WTC11 (cell line): ENCODE measurements at regions not wholly inside any gene's neighbourhood (a gene's known extent, or its start where the extent isn't known, plus 50 kb on each side); places are given as distances from the start of the nearest gene placed in this dataset.

Experiments
- ATAC-seq: fragments of 200-7000 bp; cut with Tn5 transposase; 2 replicates; pipeline ENCODE4 v1.10.0; 2021; ENCODE audit warnings: mild to moderate bottlenecking, moderate library complexity
- CTCF ChIA-PET: fragments of 300-600 bp; sonication (Branson Sonifier 250); formaldehyde crosslinking; loops from one replicate; lab custom pipeline; 2021; ENCODE audit warnings: antibody characterized with exemption; lab: Charles Lee
- POLR2A ChIA-PET: fragments of 350-600 bp; sonication (Branson Sonifier 250); formaldehyde crosslinking; loops from one replicate; lab custom pipeline; 2021; ENCODE audit warnings: antibody characterized with exemption; lab: Charles Lee
- DNase-seq: peaks from one replicate; pipeline ENCODE4 v3.0.0; 2021; ENCODE audit warnings: low spot score
- H3K27ac Mint-ChIP-seq: 2 replicates; pipeline ENCODE4 v1.8.0; 2021; ENCODE audit warnings: mixed read lengths
- H3K27me3 Mint-ChIP-seq: 2 replicates; pipeline ENCODE4 v1.8.0; 2021; ENCODE audit warnings: low read depth, mild to moderate bottlenecking, moderate library complexity, mixed read lengths
- H3K36me3 Mint-ChIP-seq: 2 replicates; pipeline ENCODE4 v1.8.0; 2021; ENCODE audit warnings: mixed read lengths
- H3K4me1 Mint-ChIP-seq: 2 replicates; pipeline ENCODE4 v1.8.0; 2022; ENCODE audit warnings: mixed read lengths
- H3K4me3 Mint-ChIP-seq: 2 replicates; pipeline ENCODE4 v1.8.0; 2021; ENCODE audit warnings: mild to moderate bottlenecking, moderate library complexity, mixed read lengths
- H3K9me3 Mint-ChIP-seq: 2 replicates; pipeline ENCODE4 v1.8.0; 2021; ENCODE audit warnings: mixed read lengths
- ATF6 ChIP-seq: sonication (generic); formaldehyde crosslinking; IDR thresholded peaks from 2 replicates; pipeline ENCODE4 v1.8.1; 2023; ENCODE audit warnings: mild to moderate bottlenecking, missing genetic modification reagents
- CBFB ChIP-seq: sonication (generic); formaldehyde crosslinking; IDR thresholded peaks from 2 replicates; pipeline ENCODE4 v1.8.1; 2022; ENCODE audit warnings: mild to moderate bottlenecking, low read depth, missing genetic modification reagents
- CREM ChIP-seq: sonication (generic); formaldehyde crosslinking; IDR thresholded peaks from 2 replicates; pipeline ENCODE4 v1.8.1; 2022; ENCODE audit warnings: mild to moderate bottlenecking, missing genetic modification reagents, moderate library complexity
- FOXJ3 ChIP-seq: sonication (generic); formaldehyde crosslinking; IDR thresholded peaks from 2 replicates; pipeline ENCODE4 v1.9.0; 2021; ENCODE audit warnings: missing genetic modification reagents, mild to moderate bottlenecking, borderline replicate concordance
- FOXP1 ChIP-seq: sonication (generic); formaldehyde crosslinking; IDR thresholded peaks from 2 replicates; pipeline ENCODE4 v1.8.0; 2022; ENCODE audit warnings: missing genetic modification reagents, mild to moderate bottlenecking, moderate library complexity, borderline replicate concordance
- GRHL2 ChIP-seq: fragments of 250-450 bp; sonication (Bioruptor Pico); IDR thresholded peaks from 2 replicates; pipeline ENCODE4 v1.8.0; 2022; ENCODE audit warnings: mild to moderate bottlenecking, moderate library complexity; ENCODE audit not compliant: insufficient replicate concordance, severe bottlenecking
- GTF2I ChIP-seq: fragments of 250-450 bp; sonication (Bioruptor Pico); conservative IDR thresholded peaks from 2 replicates; pipeline ENCODE4 v1.4.0; 2021; ENCODE audit warnings: mild to moderate bottlenecking
- MXD4 ChIP-seq: fragments of 250-450 bp; sonication (Bioruptor Pico); IDR thresholded peaks from 2 replicates; pipeline ENCODE4 v1.8.0; 2021; ENCODE audit warnings: mild to moderate bottlenecking, moderate library complexity, borderline replicate concordance
- NFYB ChIP-seq: sonication (generic); formaldehyde crosslinking; conservative IDR thresholded peaks from 2 replicates; pipeline ENCODE4 v1.8.0; 2022; ENCODE audit warnings: low read depth, missing genetic modification reagents
- SMAD3 ChIP-seq: sonication (generic); formaldehyde crosslinking; IDR thresholded peaks from 2 replicates; pipeline ENCODE4 v1.8.0; 2022; ENCODE audit warnings: missing genetic modification reagents, mild to moderate bottlenecking, borderline replicate concordance
- TEAD1 ChIP-seq: sonication (generic); formaldehyde crosslinking; IDR thresholded peaks from 2 replicates; pipeline ENCODE4 v1.8.0; 2022; ENCODE audit warnings: mild to moderate bottlenecking, missing genetic modification reagents
- TP53 ChIP-seq: sonication (generic); formaldehyde crosslinking; IDR thresholded peaks from 2 replicates; pipeline ENCODE4 v1.8.1; 2023; ENCODE audit warnings: mild to moderate bottlenecking, missing genetic modification reagents
- USF2 ChIP-seq: sonication (generic); formaldehyde crosslinking; IDR thresholded peaks from 2 replicates; pipeline ENCODE4 v1.8.1; 2023; ENCODE audit warnings: mild to moderate bottlenecking, missing genetic modification reagents, moderate library complexity
- ZNF121 ChIP-seq: sonication (generic); formaldehyde crosslinking; IDR thresholded peaks from 2 replicates; pipeline ENCODE4 v1.8.0; 2023; ENCODE audit warnings: missing genetic modification reagents
- ZNF138 ChIP-seq: sonication (generic); formaldehyde crosslinking; conservative IDR thresholded peaks from 2 replicates; pipeline ENCODE4 v1.8.1; 2022; ENCODE audit warnings: mild to moderate bottlenecking, moderate library complexity, missing genetic modification reagents
- ZNF263 ChIP-seq: sonication (generic); formaldehyde crosslinking; IDR thresholded peaks from 2 replicates; pipeline ENCODE4 v1.8.1; 2022; ENCODE audit warnings: low read depth, mild to moderate bottlenecking, moderate library complexity, missing genetic modification reagents
- ZNF317 ChIP-seq: sonication (generic); formaldehyde crosslinking; IDR thresholded peaks from 2 replicates; pipeline ENCODE4 v1.8.1; 2023; ENCODE audit warnings: low read depth, mild to moderate bottlenecking, moderate library complexity, missing genetic modification reagents, borderline replicate concordance
- ZNF671 ChIP-seq: fragments of 250-450 bp; sonication (Bioruptor Pico); IDR thresholded peaks from 2 replicates; pipeline ENCODE4 v1.8.0; 2021; ENCODE audit warnings: mild to moderate bottlenecking
- TF ChIP-seq, protein P1 (sequence below): sonication (generic); formaldehyde crosslinking; IDR thresholded peaks from 2 replicates; pipeline ENCODE4 v1.8.0; 2022; ENCODE audit warnings: mild to moderate bottlenecking, missing genetic modification reagents
- TF ChIP-seq, protein P2 (sequence below): sonication (generic); formaldehyde crosslinking; IDR thresholded peaks from 2 replicates; pipeline ENCODE4 v1.8.0; 2022; ENCODE audit warnings: mild to moderate bottlenecking, missing genetic modification reagents
- TF ChIP-seq, protein P3 (sequence below): fragments of 250-450 bp; sonication (Bioruptor Pico); IDR thresholded peaks from 2 replicates; pipeline ENCODE4 v1.9.0; 2021; ENCODE audit warnings: moderate library complexity, mild to moderate bottlenecking, inconsistent platforms, borderline replicate concordance
- TF ChIP-seq, protein P4 (sequence below): fragments of 200-600 bp; IDR thresholded peaks from 2 replicates; pipeline ENCODE4 v1.8.0; 2022; ENCODE audit warnings: antibody characterized with exemption
- TF ChIP-seq, protein P5 (sequence below): fragments of 250-450 bp; sonication (Bioruptor Pico); IDR thresholded peaks from 2 replicates; pipeline ENCODE4 v1.8.0; 2021; ENCODE audit warnings: mild to moderate bottlenecking

DNA sequence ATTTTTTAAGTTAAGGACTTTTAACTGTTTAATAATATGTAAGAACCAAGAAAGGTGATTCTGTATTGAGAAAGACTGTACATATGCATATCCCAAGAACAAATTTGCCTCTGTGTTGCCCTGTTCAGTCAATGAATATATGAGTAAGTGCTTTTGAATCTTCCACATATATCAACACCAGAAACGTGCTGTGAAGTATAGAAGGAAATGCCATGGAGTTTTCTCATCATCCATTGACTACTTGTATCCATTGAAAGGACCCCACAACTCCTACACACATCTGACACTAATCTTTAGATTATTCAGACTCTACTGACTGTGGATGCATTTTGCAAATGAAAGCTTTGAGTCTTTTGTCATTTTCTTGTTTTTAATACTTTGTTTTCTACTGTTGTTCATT, 366.9 kb downstream of the S1PR1 start:
- TF ChIP-seq ZNF263 (CRISPR knock-in tag) (no peak), GRHL2 (no peak), TEAD1 (no peak), CREM (CRISPR knock-in tag) (no peak), GTF2I (CRISPR knock-in tag) (no peak), ZNF317 (CRISPR knock-in tag) (no peak), ZNF138 (no peak), FOXJ3 (no peak), ZNF671 (CRISPR knock-in tag) (no peak), CBFB (CRISPR knock-in tag) (no peak), ZNF121 (CRISPR knock-in tag) (no peak), SMAD3 (CRISPR knock-in tag) (no peak)
- TF ChIP-seq, protein P1, sequence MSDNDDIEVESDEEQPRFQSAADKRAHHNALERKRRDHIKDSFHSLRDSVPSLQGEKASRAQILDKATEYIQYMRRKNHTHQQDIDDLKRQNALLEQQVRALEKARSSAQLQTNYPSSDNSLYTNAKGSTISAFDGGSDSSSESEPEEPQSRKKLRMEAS (CRISPR knock-in tag), result no peak
- TF ChIP-seq, protein P2, sequence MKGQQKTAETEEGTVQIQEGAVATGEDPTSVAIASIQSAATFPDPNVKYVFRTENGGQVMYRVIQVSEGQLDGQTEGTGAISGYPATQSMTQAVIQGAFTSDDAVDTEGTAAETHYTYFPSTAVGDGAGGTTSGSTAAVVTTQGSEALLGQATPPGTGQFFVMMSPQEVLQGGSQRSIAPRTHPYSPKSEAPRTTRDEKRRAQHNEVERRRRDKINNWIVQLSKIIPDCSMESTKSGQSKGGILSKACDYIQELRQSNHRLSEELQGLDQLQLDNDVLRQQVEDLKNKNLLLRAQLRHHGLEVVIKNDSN (CRISPR knock-in tag), result no peak
- TF ChIP-seq, protein P3, sequence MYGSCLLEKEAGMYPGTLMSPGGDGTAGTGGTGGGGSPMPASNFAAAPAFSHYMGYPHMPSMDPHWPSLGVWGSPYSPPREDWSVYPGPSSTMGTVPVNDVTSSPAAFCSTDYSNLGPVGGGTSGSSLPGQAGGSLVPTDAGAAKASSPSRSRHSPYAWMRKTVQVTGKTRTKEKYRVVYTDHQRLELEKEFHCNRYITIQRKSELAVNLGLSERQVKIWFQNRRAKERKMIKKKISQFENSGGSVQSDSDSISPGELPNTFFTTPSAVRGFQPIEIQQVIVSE (CRISPR knock-in tag), result no peak
- TF ChIP-seq, all 79 proteins: peak for 0
- Mint-ChIP-seq H3K9me3 (peaks cover 10% of the 10 kb centered on the region; the same call in 1 of the 2 replicates), H3K36me3 (no peaks in the 10 kb centered on the region), H3K27ac (no peak overlapping the region), H3K4me3 (no peak overlapping the region), H3K4me1 (peaks cover 13% of the 10 kb centered on the region), H3K27me3 (no peaks in the 10 kb centered on the region)
- CTCF ChIA-PET, result no interaction called here
- POLR2A ChIA-PET, result no interaction called here
- ATAC-seq (no peak), DNase-seq (no peak)

- Mint-ChIP-seq H3K36me3 (peaks cover 12% of the 10 kb centered on the region), H3K9me3 (peaks cover 28% of the 10 kb centered on the region), H3K27me3 (no peaks in the 10 kb centered on the region), H3K27ac (no peak overlapping the region), H3K4me3 (no peak overlapping the region), H3K4me1 (peaks cover 13% of the 10 kb centered on the region)
- ChIA-PET CTCF (interaction anchor here (1.5 kb wide), 1 partner anchor 38 kb away, joined by 6 read pairs; no protein-coding TSS in a partner anchor), POLR2A (no interaction called here)
- no peak for ATAC-seq
- DNase-seq, result no peak
- TF ChIP-seq USF2, result no peak
- TF ChIP-seq MXD4 (CRISPR knock-in tag), result no peak
- TF ChIP-seq, protein P4, sequence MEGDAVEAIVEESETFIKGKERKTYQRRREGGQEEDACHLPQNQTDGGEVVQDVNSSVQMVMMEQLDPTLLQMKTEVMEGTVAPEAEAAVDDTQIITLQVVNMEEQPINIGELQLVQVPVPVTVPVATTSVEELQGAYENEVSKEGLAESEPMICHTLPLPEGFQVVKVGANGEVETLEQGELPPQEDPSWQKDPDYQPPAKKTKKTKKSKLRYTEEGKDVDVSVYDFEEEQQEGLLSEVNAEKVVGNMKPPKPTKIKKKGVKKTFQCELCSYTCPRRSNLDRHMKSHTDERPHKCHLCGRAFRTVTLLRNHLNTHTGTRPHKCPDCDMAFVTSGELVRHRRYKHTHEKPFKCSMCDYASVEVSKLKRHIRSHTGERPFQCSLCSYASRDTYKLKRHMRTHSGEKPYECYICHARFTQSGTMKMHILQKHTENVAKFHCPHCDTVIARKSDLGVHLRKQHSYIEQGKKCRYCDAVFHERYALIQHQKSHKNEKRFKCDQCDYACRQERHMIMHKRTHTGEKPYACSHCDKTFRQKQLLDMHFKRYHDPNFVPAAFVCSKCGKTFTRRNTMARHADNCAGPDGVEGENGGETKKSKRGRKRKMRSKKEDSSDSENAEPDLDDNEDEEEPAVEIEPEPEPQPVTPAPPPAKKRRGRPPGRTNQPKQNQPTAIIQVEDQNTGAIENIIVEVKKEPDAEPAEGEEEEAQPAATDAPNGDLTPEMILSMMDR, result no peak
- TF ChIP-seq, protein P2 (CRISPR knock-in tag), result no peak
Observed at GRCh38 chr1:101605878-101606277, 369.1 kb downstream of the S1PR1 start.

- H3K27ac Mint-ChIP-seq, result no peak overlapping the region
Observed at GRCh38 chr1:101613546-101613945, 376.7 kb downstream of the S1PR1 start.

More at GRCh38 chr1:101613546-101613945, 376.7 kb downstream of the S1PR1 start:
- no peak for DNase-seq
- TF ChIP-seq NFYB (CRISPR knock-in tag) (no peak), TP53 (CRISPR knock-in tag) (no peak), FOXP1 (CRISPR knock-in tag) (no peak), ATF6 (CRISPR knock-in tag) (no peak)
- TF ChIP-seq, protein P5, sequence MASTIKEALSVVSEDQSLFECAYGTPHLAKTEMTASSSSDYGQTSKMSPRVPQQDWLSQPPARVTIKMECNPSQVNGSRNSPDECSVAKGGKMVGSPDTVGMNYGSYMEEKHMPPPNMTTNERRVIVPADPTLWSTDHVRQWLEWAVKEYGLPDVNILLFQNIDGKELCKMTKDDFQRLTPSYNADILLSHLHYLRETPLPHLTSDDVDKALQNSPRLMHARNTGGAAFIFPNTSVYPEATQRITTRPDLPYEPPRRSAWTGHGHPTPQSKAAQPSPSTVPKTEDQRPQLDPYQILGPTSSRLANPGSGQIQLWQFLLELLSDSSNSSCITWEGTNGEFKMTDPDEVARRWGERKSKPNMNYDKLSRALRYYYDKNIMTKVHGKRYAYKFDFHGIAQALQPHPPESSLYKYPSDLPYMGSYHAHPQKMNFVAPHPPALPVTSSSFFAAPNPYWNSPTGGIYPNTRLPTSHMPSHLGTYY (CRISPR knock-in tag), result no peak
- Mint-ChIP-seq H3K4me1 (peaks cover 6% of the 10 kb centered on the region), H3K36me3 (peaks cover 14% of the 10 kb centered on the region), H3K9me3 (peaks cover 30% of the 10 kb centered on the region), H3K4me3 (no peak overlapping the region), H3K27me3 (no peaks in the 10 kb centered on the region)
- POLR2A ChIA-PET, result no interaction called here
- no peak for ATAC-seq
- CTCF ChIA-PET, result no interaction called here
